HL-60/S4 treated with retinoic acid at 250 ng/mL for 4 days and 3 days (cell line): ENCODE measurements at regions not wholly inside any gene's neighbourhood (a gene's known extent, or its start where the extent isn't known, plus 50 kb on each side); places are given as distances from the start of the nearest gene placed in this dataset.

Experiments
- in situ Hi-C: fragments of 300-500 bp; cut with MboI; formaldehyde crosslinking; loops from 2 replicates; pipeline ENCODE4 v1.7.0; 2022; ENCODE audit warnings: low sequenced_read_pairs

DNA sequence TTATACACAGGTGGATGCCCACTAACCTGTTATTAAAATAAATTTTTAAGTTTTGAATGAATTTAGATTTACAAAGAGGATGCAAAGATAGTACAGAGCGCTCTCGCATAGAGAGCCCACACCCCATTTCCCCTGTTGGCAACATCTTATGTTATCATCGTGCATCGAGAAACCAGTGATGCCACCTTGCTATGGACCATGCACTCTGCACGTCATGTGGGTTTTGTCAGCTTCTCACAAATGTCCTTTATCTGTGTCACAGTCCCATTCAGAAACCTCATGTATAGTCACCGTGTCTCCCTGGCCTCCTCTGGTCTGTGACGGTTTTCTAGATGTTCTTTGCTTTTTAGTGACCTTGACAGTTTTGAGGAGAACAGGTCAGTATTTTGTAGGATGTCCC, 60.0 kb downstream of the ING1 start:
- in situ Hi-C loops, result no loop called here

DNA sequence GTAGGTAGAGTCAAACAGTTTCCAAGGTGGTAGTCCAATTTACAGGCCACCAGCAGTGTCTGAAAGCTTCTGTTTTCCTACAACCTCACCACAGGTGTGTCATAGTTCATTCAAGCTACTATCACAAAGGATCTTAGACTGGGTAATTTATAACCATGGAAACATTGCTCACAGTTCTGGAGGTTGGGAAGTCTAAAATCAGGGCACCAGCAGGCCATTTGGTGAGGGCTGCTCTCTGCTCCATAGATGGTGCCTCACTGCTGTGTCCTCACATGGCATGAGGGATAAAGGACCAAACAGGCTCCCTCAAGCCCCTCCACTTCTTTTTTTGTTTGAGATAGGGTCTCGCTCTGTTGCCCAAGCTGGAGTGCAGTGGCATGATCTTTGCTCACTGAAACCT, 60.6 kb downstream of the ING1 start:
- in situ Hi-C loops, result no loop called here

DNA sequence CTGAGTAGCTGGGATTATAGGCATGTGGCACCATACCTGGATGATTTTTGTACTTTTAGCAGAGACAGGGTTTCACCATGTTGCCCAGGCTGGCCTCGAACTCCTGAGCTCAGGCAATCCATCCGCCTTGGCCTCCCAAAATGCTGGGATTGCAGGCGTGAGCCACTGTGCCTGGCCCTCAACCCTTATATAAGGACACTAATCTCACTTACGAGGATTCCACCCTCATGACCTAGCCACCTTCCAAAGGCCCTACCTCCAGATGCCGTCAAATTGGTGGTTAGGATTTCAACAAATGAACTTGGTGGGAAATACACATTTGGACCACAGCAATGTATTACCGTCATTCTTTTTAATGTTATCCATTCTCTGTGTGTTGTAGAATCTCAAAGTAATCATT, 61.0 kb downstream of the ING1 start:
- in situ Hi-C loops, result no loop called here

DNA sequence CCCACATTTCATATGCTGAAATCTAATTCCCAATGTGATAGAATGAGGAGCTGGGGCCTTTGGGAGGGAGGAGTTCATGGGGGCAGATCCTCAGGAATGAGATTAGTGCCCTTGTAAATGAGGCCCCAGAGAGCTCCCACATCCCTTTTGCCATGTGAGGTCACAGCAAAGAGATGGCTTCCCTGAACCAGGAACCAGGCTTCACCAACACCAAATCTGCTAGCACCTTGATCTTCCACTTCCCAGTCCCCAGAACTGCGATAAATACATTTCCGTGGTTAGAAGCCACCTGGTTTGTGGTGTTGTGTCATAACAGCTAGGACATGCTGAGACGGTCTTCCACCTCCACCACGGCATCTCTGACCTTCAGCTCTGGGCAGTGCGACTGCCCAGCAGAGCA, 62.1 kb downstream of the ING1 start:
- in situ Hi-C loops, result no loop called here

DNA sequence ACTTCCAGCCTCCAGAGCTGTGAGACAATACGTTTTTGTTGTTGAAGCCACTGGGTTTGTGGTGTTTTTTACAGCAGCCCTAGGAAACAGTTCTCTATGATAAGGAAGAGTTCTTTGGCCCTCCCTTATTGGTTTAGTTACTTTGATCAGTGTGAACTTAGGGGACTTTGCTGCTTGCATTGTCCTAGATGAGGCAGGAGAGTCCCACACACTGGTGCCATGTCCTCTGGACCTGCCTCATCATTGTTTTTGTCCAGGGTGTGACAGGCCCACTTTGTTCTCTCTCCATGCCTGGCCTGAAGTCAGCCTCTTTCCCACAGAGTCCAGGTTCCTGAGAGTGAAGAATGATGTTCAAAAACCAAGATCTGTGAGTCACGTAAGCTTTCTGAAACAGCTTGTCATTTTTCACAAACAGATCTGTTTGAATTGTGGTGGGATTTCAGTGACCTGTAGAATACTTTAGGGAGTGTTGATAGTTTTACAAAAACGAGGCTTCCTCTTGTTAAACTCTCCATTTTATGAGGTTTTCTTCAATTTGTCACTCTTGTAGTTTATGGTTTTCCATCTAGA, 63.8 kb downstream of the ING1 start:
- in situ Hi-C loops, result no loop called here

DNA sequence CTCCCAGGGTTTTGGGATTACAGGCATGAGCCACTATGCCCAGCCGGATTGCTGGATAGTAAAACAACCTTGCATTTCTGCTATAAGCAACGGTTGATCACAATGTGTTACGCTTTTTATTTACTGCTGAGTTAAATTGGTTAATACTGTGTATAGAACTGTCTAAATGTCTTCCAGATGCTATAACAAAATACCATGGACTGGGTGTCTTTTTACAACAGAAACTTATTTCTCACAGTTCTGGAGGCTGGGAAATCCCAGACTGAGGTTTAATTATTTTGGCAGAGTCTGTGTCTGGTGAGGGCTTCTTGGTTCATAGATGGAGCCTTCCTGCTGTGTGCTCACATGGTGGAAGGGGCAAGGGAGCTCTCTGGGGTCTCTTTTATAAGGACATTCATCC, 65.5 kb downstream of the ING1 start:
- in situ Hi-C loops, result no loop called here

DNA sequence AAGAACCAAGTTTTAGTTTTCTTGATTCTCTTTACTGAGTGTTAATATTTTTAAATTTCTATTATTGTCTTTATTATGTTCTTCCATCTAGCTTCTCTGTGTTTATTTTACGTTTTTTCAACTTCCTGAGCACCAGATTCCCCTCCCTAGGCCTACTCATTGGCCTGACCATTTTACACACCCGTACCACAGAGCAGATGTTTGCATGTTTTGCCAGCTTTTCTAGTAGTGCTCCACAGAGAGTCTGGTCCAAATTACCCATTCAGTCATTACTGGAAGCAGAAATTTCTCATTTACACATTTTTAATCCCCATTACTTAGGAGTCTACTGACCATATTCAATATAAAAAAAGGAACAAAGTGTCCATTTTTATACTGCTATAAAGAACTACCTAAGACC, 66.9 kb downstream of the ING1 start:
- in situ Hi-C loops, result no loop called here

DNA sequence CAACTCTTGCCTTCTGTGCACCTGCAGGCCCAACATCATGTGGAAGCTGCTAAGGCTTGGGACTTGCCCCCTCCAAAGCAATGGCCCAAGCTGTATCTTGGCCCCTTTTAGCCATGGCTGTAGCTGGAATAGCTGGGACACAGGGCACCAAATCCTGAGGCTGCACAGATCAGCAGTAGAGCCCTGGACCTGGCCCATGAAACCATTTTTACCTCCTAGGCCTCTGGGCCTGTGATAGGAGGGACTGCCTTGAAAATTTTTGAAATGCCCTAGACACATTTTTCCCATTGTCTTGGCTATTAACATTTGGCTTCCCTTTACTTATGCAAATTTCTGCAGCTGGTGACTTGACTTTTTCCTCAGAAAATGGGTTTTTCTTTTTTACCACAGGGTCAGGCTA, 68.7 kb downstream of the ING1 start:
- in situ Hi-C loops, result no loop called here

DNA sequence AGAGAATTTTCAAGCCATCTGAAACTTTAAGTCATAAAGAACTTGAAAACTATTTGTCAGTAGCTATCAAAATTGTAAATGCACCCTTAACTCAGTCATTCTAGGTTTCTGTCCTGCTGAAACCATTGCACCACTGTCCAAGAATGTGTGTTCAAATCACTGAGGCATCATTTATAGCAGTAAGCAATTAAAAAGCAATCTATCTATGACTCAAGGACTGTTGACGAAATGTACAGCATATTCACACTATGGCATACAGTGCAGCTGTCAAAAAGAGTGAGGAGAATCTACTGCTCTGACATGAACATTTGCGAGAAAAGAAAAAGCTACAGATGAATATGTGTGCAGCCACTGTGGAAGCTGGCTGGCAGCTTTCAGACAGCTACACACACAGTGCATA, 71.2 kb downstream of the ING1 start:
- in situ Hi-C loops, result no loop called here

DNA sequence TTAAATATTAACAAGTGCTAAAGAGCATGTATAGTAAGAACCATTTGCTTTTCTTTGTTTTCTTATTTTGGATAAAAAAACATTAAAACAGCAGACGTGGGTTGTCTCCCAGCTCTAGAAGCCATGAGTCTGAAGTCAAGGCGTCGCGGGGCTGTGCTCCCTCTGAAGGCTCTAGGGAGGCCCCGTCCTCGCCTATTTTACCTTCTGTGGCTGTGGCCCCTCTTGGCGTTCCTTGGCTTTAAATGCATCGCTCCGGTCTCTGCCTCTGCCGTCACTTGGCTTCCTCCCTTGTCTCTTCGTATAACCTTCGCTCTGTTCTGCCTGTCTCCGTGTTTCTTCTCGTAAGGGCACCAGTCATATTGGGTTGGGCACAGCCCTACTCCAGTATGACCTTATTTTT, 75.3 kb downstream of the ING1 start:
- in situ Hi-C loops, result no loop called here

DNA sequence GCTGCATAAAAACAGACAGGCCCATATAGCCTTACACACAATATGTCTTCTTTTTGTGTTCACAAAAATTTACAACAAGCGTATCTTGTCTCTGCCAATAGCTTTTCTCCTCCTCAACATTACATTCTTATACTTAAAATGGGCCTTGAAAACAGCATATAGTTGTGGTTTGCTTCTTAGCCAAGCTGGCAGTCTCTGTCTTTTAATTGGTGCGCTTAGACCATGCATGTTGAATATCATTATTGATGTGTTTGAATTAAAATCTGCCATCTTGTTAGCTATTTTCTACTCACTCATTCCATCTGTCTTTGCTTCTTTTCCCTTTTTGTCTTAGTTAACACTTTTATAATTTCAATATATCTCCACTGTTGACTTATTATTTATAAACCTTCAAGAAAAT, 76.4 kb downstream of the ING1 start:
- in situ Hi-C loops, result no loop called here

DNA sequence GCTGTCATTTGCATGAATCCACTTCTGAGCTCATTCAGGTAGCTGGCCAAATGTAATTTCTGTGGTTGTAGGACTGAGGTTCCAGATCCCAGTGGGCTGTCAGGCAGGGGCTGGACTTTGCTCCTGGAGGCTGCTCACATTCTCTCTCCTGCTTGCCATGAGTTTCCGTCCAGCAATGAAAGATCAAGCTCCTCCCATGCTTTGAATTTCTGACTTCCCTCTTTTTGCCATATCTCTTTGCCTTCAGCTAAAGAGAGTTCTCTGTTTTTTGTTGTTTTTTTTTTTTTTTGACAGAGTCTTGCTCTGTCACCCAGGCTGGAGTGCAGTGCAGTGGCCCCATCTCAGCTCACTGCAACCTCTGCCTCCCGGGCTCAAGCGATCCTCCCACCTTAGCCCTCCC, 76.9 kb downstream of the ING1 start:
- in situ Hi-C loops, result no loop called here

DNA sequence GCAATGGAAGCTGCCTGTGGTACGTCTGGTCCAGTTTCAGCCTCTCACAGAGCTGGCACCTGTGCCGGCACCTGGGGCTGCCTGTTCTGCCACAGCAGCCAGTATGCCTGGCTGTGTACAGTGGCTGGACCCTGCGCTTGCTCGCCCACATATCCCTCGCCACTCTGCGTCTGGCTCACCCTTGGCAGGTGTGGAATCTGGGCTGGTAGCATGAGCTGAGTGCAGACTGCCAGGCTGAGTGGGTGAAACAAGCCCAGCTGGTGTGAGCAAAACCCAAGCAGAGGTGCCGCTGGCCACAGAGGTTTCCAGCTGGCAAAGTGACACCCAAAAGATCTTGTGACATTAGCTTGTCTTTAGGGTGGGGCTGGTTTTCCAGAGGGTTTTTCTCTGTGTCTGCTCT, 80.7 kb downstream of the ING1 start:
- in situ Hi-C loops, result no loop called here

DNA sequence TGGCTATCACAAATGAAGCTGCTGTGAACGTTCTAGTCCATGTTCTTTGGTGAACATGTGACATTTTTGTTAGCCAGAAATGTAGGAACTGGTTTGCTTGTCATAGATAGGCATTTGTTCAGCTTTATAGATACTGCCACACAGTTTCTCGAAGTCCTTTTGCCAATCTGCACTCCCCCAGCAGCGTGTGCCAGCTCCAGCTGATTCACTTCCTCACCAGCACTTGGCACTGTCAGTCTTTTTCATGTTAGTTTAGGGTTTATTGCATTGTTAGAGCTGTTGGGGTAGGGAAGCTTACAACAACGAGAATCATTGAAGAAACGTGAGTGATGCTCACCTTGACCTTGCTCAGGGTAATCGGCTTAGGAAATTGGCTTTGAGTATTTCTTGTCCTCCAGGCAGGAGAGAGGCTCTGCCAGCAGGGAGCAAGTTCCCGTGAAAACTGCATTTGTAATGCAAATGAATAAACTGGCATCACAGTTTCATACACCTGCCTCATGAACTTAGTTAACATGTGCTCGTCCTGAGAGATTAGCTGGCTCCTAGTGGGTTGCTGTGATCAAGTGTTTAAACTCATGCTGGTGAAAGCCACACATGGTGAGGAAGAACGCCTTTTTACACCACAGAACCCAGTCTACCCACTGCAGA, 83.9 kb downstream of the ING1 start:
- in situ Hi-C loops, result no loop called here

DNA sequence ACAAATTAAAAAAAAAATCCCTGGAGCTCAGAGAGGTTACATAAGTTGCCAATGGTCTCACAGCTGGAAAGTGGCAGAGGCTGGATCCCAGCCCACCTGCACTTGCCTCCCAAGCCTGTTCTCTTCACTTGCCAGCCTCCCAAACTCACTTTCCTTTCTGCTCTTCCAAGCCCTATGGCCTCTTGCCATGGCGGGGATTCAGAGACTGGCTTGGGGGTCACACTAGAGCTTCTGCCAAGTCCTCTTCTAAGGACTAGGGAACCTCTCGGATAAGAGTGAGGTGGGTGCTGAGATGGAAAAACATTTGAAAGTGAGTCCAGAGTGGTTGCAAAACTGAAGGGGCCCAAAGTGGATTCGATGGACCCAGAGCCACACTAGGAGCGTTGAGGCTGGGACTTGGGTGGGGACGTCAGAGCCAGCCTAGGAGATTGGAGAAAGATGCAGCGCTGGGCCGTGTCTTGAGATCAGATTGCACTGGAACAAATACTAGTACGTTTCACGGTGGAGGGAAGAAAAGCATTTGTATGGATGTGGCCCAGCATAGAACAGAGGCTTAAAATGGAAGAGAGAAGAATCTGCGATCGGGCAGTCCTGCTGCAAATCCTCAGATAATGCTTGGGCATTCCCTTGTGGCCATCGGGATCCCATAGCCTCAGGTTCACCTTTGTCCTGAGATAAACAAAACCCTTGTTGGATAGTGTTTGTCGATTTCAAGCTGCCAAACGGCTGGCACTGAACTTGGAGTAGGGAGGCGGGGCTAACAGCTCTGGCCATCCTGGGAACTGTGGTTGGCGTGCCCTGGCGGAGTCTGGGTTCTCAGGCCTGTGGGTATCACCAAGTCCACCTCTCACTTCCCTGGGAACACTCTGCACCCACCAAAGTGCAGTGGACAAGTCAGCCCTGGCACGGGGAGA, 84.8 kb downstream of the ING1 start:
- in situ Hi-C loops, result no loop called here

DNA sequence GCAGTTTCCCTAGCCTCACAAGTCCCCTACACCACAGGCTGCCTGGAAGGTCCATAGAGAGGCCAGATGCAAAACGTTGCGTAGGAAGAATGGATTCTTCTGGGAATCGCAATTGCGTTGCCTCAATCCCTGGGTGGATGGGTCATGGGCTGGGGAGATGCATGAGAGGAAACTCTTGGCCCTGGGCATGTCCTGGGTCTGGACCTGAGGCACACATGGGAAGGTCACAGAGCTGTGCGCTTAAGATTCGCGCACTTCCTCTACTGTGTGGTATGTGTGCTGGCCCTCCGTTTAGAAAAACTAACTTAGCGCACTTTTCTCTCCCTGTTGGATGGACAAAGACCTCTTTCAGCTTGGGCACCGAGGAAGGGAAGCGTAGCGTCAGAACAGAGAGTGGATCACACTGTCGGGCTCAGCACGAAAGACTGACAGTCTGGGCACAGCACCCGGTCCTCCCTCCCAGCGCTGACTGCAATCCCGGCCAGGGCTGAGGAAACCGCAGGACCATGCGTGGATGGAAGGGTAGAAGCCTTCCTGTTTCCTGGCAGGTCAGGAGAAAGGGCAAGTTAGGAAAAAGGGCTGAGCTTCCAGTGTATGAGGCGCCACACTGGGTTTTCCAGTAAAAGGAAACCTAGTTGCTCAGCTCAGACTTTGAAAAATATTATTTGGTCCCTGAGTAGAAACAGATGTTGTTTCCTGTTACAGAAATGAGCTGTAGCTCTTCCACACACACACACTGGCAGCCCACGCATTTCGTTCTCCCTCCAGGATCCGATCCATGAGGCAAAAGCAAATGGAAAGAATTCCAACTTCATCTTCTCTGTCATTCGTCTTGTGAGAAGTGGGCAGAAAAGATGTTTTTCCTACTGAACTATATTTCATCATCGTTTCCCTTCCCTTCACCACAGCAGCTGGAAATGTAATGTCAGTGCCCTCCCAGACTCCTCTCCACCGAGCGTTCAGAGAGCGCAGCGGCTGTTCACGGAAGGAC, 86.0 kb downstream of the ING1 start:
- in situ Hi-C loops, result loop anchor here (25.0 kb wide), 1 partner anchor 187 kb away; the partner anchor contains the start of gene NAXD

DNA sequence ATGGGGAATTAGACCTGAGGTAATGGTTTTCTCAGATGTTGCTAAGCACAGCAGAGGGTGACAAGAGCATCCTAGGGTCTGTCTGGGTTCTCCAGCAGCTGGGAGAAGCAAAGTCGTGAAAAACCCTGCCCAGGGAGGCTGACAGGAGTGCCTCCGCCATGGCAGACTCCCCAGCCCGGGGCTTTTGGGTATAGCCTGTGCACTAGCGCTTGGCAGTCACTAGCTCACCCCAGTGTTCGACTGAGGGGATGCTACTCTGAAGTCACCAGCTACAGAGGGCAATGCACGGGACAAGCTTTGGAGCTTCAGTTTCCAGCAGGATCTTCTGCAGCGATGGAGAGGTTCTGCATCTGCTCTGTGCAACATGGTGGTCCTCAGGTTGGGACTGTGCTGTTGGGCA, 87.5 kb downstream of the ING1 start:
- in situ Hi-C loops, result loop anchor here (25.0 kb wide), 1 partner anchor 189 kb away; the partner anchor contains the start of gene NAXD

DNA sequence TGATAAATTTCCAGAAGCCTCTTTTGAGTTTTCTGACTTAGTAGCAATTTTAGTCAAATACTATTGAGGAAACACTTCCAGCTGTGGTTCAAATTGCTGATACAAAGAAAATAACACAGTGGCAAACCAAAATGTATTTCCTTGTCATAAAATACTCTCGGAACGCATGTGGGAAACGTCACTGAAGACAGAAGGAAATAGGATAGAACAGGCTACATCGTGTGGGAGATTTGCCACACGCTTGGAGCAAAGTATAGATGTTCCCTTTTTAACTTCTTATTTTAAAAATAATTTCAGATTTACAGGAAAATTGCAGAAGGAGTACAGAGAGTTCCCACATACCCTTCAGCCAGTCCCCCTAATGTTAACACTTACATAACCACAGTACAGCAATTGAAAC, 88.8 kb downstream of the ING1 start:
- in situ Hi-C loops, result loop anchor here (25.0 kb wide), 1 partner anchor 190 kb away; the partner anchor contains the start of gene NAXD

DNA sequence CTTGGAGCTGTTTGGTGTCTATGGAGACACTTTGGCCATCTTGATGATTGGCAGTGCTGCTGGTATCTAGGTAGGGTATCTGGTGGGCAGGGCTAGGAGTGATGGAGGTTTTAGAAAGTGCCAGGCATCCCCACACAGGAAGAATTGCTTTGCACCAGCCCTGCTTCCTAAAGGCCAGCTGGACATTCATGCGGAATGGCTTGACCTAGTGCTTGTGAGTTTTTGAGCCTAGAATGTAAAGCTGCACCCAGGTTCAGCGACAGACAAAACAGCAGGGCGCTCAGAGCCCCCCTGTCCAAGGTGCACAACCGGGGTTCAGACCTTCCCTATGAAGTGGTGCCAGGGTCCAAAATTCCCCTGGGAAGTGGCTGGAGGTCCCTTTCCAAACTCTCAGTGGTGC, 93.1 kb downstream of the ING1 start:
- in situ Hi-C loops, result loop anchor here (25.0 kb wide), 1 partner anchor 194 kb away; the partner anchor contains the start of gene NAXD

DNA sequence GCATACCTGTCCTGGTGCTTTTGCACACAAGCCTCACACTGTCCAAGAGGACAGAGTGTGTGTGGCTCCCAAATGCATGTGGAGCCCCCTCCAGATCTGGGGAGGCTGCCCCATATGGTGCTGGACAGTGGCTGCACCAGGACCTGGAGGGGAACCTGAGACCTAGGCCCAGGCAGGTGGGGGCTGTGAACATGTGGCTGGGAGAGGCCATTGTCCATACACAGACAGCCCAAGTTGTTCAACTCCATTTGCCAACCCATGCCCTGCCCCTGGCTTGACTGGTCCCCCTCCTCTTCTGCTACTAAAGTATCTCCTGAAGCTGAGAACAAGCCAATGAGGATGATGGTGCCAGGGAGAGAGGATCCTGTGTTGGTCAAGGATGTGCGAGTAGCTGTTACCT, 94.0 kb downstream of the ING1 start:
- in situ Hi-C loops, result loop anchor here (25.0 kb wide), 1 partner anchor 195 kb away; the partner anchor contains the start of gene NAXD
